Nucleus accumbens (tissue), 56 donors: ENCODE measurements at regions not wholly inside any gene's neighbourhood (a gene's known extent, or its start where the extent isn't known, plus 50 kb on each side); places are given as distances from the start of the nearest gene placed in this dataset.
"Not testable (repeated sequence)": the region's sequence is repeated elsewhere in the genome, so short reads cannot be mapped to it uniquely, and the experiment has no call there.

ENCODE experiments used
- DNase-seq, 56 donors: peaks; one replicate each; lab custom pipeline; 2025; lab: John Stamatoyannopoulos, UW

- DNase-seq, result no peak
Observed at GRCh38 chr2:120542911-120543527, 192.6 kb upstream of the GLI2 start.

- no peak for DNase-seq
Observed at GRCh38 chr2:120543899-120544298, 191.8 kb upstream of the GLI2 start.

GRCh38 chr2:120544522-120544921, 191.1 kb upstream of the GLI2 start:
- no peak for DNase-seq

DNA sequence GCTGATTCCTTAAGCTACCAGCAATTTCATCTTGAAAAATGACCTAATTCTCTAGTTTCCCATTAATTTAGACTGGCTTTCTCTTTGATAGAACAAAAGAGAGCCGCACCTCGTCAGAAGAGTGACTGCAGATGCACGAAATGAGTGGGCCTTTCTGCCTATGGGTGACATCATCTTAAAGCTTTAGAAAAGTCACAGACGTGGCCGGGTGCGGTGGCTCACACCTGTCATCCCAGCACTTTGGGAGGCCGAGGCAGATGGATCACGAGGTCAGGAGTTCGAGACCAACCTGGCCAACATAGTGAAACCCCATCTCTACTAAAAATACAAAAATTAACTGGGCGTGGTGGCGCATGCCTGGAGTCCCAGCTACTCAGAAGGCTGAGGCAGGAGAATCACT, 190.7 kb upstream of the GLI2 start:
- not testable (repeated sequence) for DNase-seq

GRCh38 chr2:120545521-120546047, 190.1 kb upstream of the GLI2 start:
- no peak for DNase-seq

GRCh38 chr2:120546048-120546864, 189.4 kb upstream of the GLI2 start:
- DNase-seq, result no peak

- no peak for DNase-seq
Observed at GRCh38 chr2:120546865-120547390, 188.7 kb upstream of the GLI2 start.

DNA sequence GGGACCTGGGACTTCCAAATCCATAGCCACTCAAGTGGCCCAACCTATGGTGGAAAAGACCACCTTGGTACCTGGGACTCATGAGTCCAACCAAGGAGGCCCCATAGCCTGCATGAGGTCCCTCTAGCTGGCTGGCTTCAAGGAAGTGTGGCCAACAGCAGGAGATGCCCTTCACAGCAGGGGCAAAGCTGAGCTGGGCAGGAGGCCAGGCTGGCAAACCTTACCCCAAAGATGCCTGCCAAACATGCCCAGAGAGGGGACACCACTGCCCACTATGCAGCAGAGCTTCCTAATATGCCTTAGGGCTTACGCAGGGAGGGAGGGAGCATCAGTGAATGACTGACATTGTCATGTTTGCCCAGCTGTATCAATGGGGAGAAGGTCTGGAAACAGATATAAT, 188.0 kb upstream of the GLI2 start:
- DNase-seq, result peak in 1 of 56 donors; percentile 9

- DNase-seq, result no peak
Observed at GRCh38 chr2:120548627-120549608, 186.8 kb upstream of the GLI2 start.

GRCh38 chr2:120549841-120550240, 185.8 kb upstream of the GLI2 start:
- DNase-seq, result no peak

DNA sequence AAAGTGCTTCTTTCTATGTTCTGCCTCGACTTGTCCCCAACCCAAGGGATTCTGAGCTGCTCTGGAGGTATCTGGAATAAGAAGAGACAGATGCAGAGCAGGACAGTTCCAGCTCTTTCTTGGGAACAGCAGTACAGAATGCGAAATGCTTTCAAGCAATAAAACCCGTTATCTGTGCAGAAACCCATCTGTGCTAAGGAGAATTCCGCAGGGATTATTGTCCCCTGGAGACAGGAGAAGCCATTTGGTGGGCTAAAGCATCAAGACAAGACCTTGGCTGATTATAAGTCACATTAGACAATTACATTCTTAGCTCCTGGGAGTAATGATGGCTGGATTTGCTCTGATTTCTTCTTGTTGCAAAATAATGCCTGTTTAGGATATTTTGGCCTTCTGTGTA, 185.4 kb upstream of the GLI2 start:
- no peak for DNase-seq

DNA sequence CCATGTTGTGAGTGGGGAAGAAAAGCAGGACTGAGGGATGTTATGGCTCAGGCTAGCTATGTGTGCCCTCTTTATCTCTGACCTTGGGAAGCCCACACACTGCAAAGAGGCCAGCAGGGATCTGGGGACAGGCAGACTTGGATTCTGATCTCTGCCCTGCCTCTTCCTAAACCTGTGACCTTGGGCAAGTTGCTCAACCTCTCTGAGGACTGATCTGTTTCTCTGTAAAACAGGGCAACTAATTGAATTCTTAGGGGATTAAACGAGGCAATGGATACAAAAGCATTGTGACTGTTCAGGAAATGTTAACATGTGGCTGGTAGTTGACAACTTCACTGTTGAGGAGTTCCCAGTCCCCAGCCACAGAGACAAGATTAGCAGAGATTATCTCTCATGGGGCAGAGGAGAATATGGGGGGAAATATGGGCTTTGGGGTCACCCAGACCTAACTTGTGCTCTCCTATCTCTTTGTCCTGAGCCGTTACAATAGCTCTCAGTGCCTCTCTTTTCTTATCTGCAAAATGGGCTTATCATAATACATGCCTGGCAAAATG, 184.7 kb upstream of the GLI2 start:
- no peak for DNase-seq

DNA sequence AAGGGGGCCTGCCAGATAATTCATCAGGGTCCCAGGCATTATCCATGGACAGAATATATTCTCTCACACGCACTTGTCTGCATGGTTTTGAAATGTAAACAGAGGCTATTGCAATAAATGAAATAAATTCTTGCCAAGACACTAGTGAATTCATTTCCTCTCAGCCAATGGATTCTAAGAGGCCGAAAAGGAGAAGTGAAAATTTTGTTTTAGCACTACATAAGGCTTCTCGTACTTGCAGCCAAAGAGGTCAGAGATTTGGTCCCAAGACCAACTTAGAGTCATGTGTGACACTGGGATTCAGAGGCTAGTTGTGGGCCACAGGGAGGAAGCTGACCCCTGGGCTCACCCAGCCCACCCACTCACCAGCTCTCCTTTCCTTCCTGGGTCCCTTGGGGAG, 184.1 kb upstream of the GLI2 start:
- DNase-seq, result no peak

- DNase-seq, result no peak
Observed at GRCh38 chr2:120552079-120552478, 183.6 kb upstream of the GLI2 start.

GRCh38 chr2:120552800-120553481, 182.7 kb upstream of the GLI2 start:
- peak in 43 of 56 donors; percentile 3 to 74 (median 32) for DNase-seq

DNA sequence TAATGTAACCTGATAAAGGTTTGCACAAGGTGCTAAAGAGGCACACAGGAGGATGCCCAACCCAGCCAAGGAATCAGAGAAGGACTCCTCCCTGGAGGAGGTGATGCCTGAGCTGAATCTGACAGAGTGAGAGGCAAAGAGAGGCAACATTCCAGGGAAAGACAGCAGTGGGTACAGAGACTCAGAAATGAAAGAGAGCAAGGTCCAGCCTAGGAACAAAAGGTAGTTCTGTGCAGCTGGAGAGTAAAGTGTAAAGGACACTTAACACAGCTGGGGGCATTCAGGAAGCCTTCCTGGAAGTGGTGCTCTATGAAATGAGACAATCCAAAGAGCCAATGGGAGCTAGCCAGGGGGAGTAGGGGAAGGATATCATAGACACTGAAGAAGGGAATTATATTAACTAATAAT, 181.0 kb upstream of the GLI2 start:
- no peak for DNase-seq

GRCh38 chr2:120555092-120555491, 180.6 kb upstream of the GLI2 start:
- DNase-seq, result no peak

DNA sequence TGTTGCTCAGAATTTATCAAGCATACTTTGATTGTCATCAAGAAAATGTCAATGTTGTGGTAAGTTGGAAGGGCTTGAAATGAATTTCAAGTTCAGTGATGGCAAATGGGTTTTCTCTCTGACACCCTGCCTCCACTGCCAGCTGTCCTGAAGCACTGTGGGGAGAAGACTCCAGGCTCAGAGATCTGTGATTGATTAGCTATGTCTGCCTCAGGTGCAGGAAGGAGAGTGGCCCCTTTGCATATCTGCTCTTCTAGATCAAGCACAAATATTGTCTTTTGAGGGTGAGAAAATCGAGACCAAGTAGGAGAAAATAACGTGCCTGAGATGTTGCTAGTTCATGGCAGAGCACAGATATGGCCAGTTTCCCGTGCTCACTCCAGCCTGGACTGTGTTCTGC, 178.8 kb upstream of the GLI2 start:
- no peak for DNase-seq

DNA sequence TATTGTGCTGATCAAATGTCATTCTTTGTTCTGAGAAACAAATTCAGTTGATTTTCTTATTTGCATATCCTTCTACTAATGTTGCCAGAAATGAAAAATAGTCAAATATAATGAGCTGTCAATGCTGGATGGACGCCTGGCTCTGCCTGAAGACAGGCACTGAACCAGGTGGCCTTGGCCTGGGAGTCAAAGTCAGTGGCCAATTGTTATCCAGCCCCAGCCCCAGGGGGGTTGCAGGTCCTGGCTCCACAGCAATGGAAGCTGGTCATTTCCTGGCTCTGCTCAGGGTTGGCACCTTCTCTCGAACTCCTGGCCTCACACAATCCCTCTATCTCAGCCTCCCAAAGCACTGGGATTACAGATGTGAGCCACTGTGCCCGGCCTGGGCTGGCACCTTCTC, 176.8 kb upstream of the GLI2 start:
- no peak for DNase-seq

- no peak for DNase-seq
Observed at GRCh38 chr2:120559401-120559800, 176.3 kb upstream of the GLI2 start.
